OCI-LY7 (cell line): ENCODE measurements at regions not wholly inside any gene's neighbourhood (a gene's known extent, or its start where the extent isn't known, plus 50 kb on each side); places are given as distances from the start of the nearest gene placed in this dataset.

Source experiments
- BruUV-seq: library from RNA; stranded (reverse); fragments of 400-500 nt; replicated peaks from 2 replicates; lab custom pipeline; 2021; lab: Mats Ljungman, UMichigan
- CTCF ChIA-PET: fragments of 300-600 bp; sonication (Branson Sonifier 250); formaldehyde crosslinking; loops from one replicate; lab custom pipeline; 2022; ENCODE audit warnings: antibody characterized with exemption; ENCODE audit not compliant: unreplicated experiment; lab: Charles Lee
- POLR2A ChIA-PET: fragments of 300-600 bp; sonication (Branson Sonifier 250); formaldehyde crosslinking; loops from one replicate; lab custom pipeline; 2022; ENCODE audit warnings: antibody characterized with exemption; lab: Charles Lee
- DNase-seq: peaks from one replicate; pipeline ENCODE4 v3.0.0-alpha.2; 2015; ENCODE audit warnings: low spot score
- H2AFZ ChIP-seq: fragments of 200-600 bp; sonication (generic), shearing (Covaris generic); 2 replicates; pipeline ENCODE4 v1.6.1; 2014; ENCODE audit warnings: mild to moderate bottlenecking, antibody characterized with exemption, low read length, moderate library complexity
- H3K27ac ChIP-seq: fragments of 200-600 bp; sonication (generic); 2 replicates; pipeline ENCODE4 v1.5.1; 2014; ENCODE audit warnings: mixed run types, low read depth, mild to moderate bottlenecking, moderate library complexity, low read length, inconsistent platforms; ENCODE audit not compliant: poor library complexity, severe bottlenecking
- H3K36me3 ChIP-seq: fragments of 200-600 bp; sonication (generic); 2 replicates; pipeline ENCODE4 v1.6.1; 2014; ENCODE audit warnings: mild to moderate bottlenecking, antibody characterized with exemption, low read length, moderate library complexity, mixed read lengths; ENCODE audit not compliant: insufficient read depth
- H3K4me1 ChIP-seq: fragments of 200-600 bp; sonication (generic); 2 replicates; pipeline ENCODE4 v1.5.1; 2014; ENCODE audit warnings: mild to moderate bottlenecking, low read length; ENCODE audit not compliant: insufficient read depth, poor library complexity, severe bottlenecking
- H3K4me2 ChIP-seq: fragments of 200-600 bp; sonication (generic); 2 replicates; pipeline ENCODE4 v1.6.1; 2014; ENCODE audit warnings: mild to moderate bottlenecking, low read length
- H3K4me3 ChIP-seq: fragments of 200-600 bp; sonication (generic); 2 replicates; pipeline ENCODE4 v1.5.1; 2014; ENCODE audit warnings: mild to moderate bottlenecking, low read depth, low read length; ENCODE audit not compliant: poor library complexity, severe bottlenecking
- H3K79me2 ChIP-seq: fragments of 200-600 bp; sonication (generic); 2 replicates; pipeline ENCODE4 v1.6.1; 2016; ENCODE audit warnings: low read depth, mild to moderate bottlenecking, low read length, moderate library complexity, mixed read lengths; ENCODE audit not compliant: insufficient read depth
- H3K9me2 ChIP-seq: fragments of 200-600 bp; sonication (generic); 2 replicates; pipeline ENCODE4 v1.6.1; 2016; ENCODE audit warnings: mild to moderate bottlenecking, low read length, mixed read lengths; ENCODE audit not compliant: insufficient read depth
- H3K9me3 ChIP-seq: fragments of 200-600 bp; sonication (generic); 2 replicates; pipeline ENCODE4 v1.6.1; 2014; ENCODE audit warnings: mild to moderate bottlenecking, mixed run types, low read length, mixed read lengths
- H4K20me1 ChIP-seq: fragments of 200-600 bp; sonication (generic); 2 replicates; pipeline ENCODE4 v1.6.1; 2014; ENCODE audit warnings: mild to moderate bottlenecking, antibody characterized with exemption, low read length, moderate library complexity, mixed read lengths; ENCODE audit not compliant: insufficient read depth
- EZH2phosphoT487 ChIP-seq: fragments of 200-600 bp; sonication (generic); IDR thresholded peaks from 2 replicates; pipeline ENCODE4 v1.6.1; 2018; ENCODE audit warnings: low read depth, borderline replicate concordance, mild to moderate bottlenecking, mixed run types, antibody characterized with exemption, low read length, moderate library complexity, mixed read lengths
- intact Hi-C: fragments of 100-400 bp; cut with micrococcal nuclease; formaldehyde crosslinking; loops from one replicate; pipeline ENCODE4 v1.10.0; 2022; ENCODE audit not compliant: unreplicated experiment
- TF ChIP-seq, protein P1 (sequence below): fragments of 200-600 bp; sonication (generic); conservative IDR thresholded peaks from 2 replicates; pipeline ENCODE4 v1.5.1; 2014; ENCODE audit warnings: mild to moderate bottlenecking, antibody characterized with exemption, low read length, moderate library complexity, mixed read lengths

DNA sequence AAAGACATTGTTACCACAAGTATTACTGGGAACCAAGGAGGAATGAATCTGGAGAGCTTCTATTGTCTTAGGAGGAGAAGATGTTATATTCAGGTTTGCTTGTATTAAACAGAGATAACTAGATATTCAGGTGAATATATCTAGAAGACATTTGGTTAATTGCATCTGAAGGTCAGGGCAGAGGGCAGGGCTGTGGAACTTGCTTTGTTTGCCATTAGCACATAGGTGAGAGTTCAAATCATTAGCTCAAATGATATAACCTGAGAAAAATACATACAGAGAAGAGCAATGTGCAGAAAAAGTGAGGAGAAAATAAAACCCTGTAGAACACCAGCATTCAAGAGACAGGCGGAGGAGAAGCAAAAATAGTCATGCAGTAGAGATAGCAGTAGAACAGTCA lies 116.8 kb downstream of the DNAJB9 start:
- no peak for TF ChIP-seq EZH2phosphoT487
- TF ChIP-seq, protein P1, sequence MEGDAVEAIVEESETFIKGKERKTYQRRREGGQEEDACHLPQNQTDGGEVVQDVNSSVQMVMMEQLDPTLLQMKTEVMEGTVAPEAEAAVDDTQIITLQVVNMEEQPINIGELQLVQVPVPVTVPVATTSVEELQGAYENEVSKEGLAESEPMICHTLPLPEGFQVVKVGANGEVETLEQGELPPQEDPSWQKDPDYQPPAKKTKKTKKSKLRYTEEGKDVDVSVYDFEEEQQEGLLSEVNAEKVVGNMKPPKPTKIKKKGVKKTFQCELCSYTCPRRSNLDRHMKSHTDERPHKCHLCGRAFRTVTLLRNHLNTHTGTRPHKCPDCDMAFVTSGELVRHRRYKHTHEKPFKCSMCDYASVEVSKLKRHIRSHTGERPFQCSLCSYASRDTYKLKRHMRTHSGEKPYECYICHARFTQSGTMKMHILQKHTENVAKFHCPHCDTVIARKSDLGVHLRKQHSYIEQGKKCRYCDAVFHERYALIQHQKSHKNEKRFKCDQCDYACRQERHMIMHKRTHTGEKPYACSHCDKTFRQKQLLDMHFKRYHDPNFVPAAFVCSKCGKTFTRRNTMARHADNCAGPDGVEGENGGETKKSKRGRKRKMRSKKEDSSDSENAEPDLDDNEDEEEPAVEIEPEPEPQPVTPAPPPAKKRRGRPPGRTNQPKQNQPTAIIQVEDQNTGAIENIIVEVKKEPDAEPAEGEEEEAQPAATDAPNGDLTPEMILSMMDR = no peak
- no peak overlapping the region for H3K27ac ChIP-seq
- no TSS peak for BruUV-seq
- POLR2A ChIA-PET = no interaction called here
- intact Hi-C loops = no loop called here
- DNase-seq = no peak
- no peaks in the 10 kb centered on the region for H3K4me1 ChIP-seq
- H3K4me3 ChIP-seq = no peak overlapping the region
- H4K20me1 ChIP-seq = no peaks in the 10 kb centered on the region
- H3K9me3 ChIP-seq = no peaks in the 10 kb centered on the region
- H3K79me2 ChIP-seq = no peaks in the 10 kb centered on the region
- no peaks in the 10 kb centered on the region for H3K9me2 ChIP-seq
- H2AFZ ChIP-seq = no peak overlapping the region
- H3K36me3 ChIP-seq = no peaks in the 10 kb centered on the region
- H3K4me2 ChIP-seq = no peak overlapping the region
- CTCF ChIA-PET = no interaction called here

GRCh38 chr7:108697254-108697653 lies 127.6 kb downstream of the DNAJB9 start:
- intact Hi-C loops = no loop called here
- CTCF ChIA-PET = interaction anchor here (0.5 kb wide), 1 partner anchor 728 kb away, joined by 3 read pairs; no protein-coding TSS in a partner anchor
- H3K4me1 ChIP-seq = no peaks in the 10 kb centered on the region
- BruUV-seq = no TSS peak
- H4K20me1 ChIP-seq = no peaks in the 10 kb centered on the region
- TF ChIP-seq, protein P1 = no peak
- TF ChIP-seq EZH2phosphoT487 = no peak
- H3K9me2 ChIP-seq = no peaks in the 10 kb centered on the region
- DNase-seq = no peak
- no peak overlapping the region for H2AFZ ChIP-seq
- no peaks in the 10 kb centered on the region for H3K36me3 ChIP-seq
- H3K4me3 ChIP-seq = no peak overlapping the region
- no peaks in the 10 kb centered on the region for H3K79me2 ChIP-seq
- no peak overlapping the region for H3K4me2 ChIP-seq
- no peak overlapping the region for H3K27ac ChIP-seq
- no peaks in the 10 kb centered on the region for H3K9me3 ChIP-seq
- POLR2A ChIA-PET = no interaction called here

DNA sequence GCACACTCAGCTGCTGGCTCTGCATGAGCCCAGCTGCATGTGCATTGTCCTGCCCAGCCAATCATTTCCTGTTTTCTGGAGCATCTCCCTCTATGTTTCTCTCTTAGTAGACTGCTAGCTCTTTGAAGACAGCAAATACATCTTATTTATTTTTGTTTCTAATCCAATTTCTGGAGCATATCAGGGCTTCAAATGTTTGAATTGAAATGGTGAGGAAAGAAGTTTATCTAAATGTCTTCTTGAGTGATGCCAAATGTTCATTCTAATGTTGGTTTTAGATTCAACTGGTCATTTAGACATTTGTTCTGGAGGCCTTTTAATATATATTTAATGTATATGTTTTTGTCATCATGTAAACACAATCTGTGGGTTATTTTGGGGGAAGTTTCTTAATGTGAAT lies 141.9 kb downstream of the DNAJB9 start:
- Histone ChIP-seq H3K4me1 (no peaks in the 10 kb centered on the region), H3K79me2 (no peaks in the 10 kb centered on the region), H3K36me3 (no peaks in the 10 kb centered on the region), H3K4me2 (no peak overlapping the region), H3K9me3 (no peaks in the 10 kb centered on the region), H4K20me1 (no peaks in the 10 kb centered on the region), H3K4me3 (no peak overlapping the region), H2AFZ (no peak overlapping the region), H3K27ac (no peak overlapping the region), H3K9me2 (no peaks in the 10 kb centered on the region)
- POLR2A ChIA-PET = no interaction called here
- no TSS peak for BruUV-seq
- no peak for TF ChIP-seq EZH2phosphoT487
- CTCF ChIA-PET = no interaction called here
- intact Hi-C loops = no loop called here
- no peak for DNase-seq
